ENCODE measurements at regions not wholly inside any gene's neighbourhood (a gene's known extent, or its start where the extent isn't known, plus 50 kb on each side); places are given as distances from the start of the nearest gene placed in this dataset.
"Not testable (repeated sequence)": the region's sequence is repeated elsewhere in the genome, so short reads cannot be mapped to it uniquely, and the experiment has no call there.

- no peak for ATAC-seq
- no peak for TF ChIP-seq CTCF (IDR thresholded peaks at IDR 0.05)
- no peaks in the 10 kb centered on the region for H3K4me1 ChIP-seq
Observed at GRCh38 chr13:81116461-81117282, 775.7 kb upstream of the SPRY2 start.

GRCh38 chr13:81109026-81109425, 768.1 kb upstream of the SPRY2 start:
- no peak for TF ChIP-seq CTCF (IDR thresholded peaks at IDR 0.05)
- no peak for DNase-seq
- no peak for ATAC-seq

More at GRCh38 chr13:81116461-81117282, 775.7 kb upstream of the SPRY2 start:
- Histone ChIP-seq H3K4me3 (no peak overlapping the region), H3K27ac (no peak overlapping the region), H3K9me3 (no peaks in the 10 kb centered on the region), H3K27me3 (no peaks in the 10 kb centered on the region), H3K36me3 (no peaks in the 10 kb centered on the region)
- no peak for DNase-seq
- intact Hi-C loops (cut with DNase I) = no loop called here

GRCh38 chr13:81106348-81106747, 765.4 kb upstream of the SPRY2 start:
- Histone ChIP-seq H3K27ac (no peak overlapping the region), H3K4me3 (no peak overlapping the region), H3K27me3 (no peaks in the 10 kb centered on the region), H3K9me3 (no peaks in the 10 kb centered on the region), H3K4me1 (no peaks in the 10 kb centered on the region), H3K36me3 (no peaks in the 10 kb centered on the region)
- TF ChIP-seq CTCF (IDR thresholded peaks at IDR 0.05) = no peak
- ATAC-seq = no peak
- intact Hi-C loops (cut with DNase I) = no loop called here
- DNase-seq = no peak

More at GRCh38 chr13:81109026-81109425, 768.1 kb upstream of the SPRY2 start:
- no peaks in the 10 kb centered on the region for H3K4me1 ChIP-seq
- H3K36me3 ChIP-seq = no peaks in the 10 kb centered on the region
- H3K27ac ChIP-seq = no peak overlapping the region
- H3K27me3 ChIP-seq = no peaks in the 10 kb centered on the region
- no peak overlapping the region for H3K4me3 ChIP-seq
- intact Hi-C loops (cut with DNase I) = no loop called here
- H3K9me3 ChIP-seq = no peaks in the 10 kb centered on the region

- H3K4me3 ChIP-seq = no peak overlapping the region
- no peaks in the 10 kb centered on the region for H3K9me3 ChIP-seq
- no peaks in the 10 kb centered on the region for H3K27me3 ChIP-seq
- H3K27ac ChIP-seq = no peak overlapping the region
- intact Hi-C loops (cut with DNase I) = no loop called here
- no peak for TF ChIP-seq CTCF (IDR thresholded peaks at IDR 0.05)
- H3K36me3 ChIP-seq = no peaks in the 10 kb centered on the region
- H3K4me1 ChIP-seq = no peaks in the 10 kb centered on the region
- ATAC-seq (no peak), DNase-seq (no peak)
Observed at GRCh38 chr13:81104035-81104715, 763.2 kb upstream of the SPRY2 start.

- intact Hi-C loops (cut with DNase I); DNase-seq; H3K27me3 ChIP-seq; H3K9me3 ChIP-seq; H3K4me1 ChIP-seq; H3K36me3 ChIP-seq; H3K27ac ChIP-seq; H3K4me3 ChIP-seq; ATAC-seq: not testable (repeated sequence)
Observed at GRCh38 chr13:81102066-81102465, 761.1 kb upstream of the SPRY2 start.
